HG02571 (cell line): ENCODE measurements at regions not wholly inside any gene's neighbourhood (a gene's known extent, or its start where the extent isn't known, plus 50 kb on each side); places are given as distances from the start of the nearest gene placed in this dataset.
"Not testable (repeated sequence)": the region's sequence is repeated elsewhere in the genome, so short reads cannot be mapped to it uniquely, and the experiment has no call there.

ENCODE experiments used
- ATAC-seq: cut with Tn5 transposase; IDR thresholded peaks from one replicate; pipeline ENCODE4 v1.9.1; 2021; ENCODE audit warnings: mild to moderate bottlenecking, moderate library complexity; ENCODE audit not compliant: unreplicated experiment

GRCh38 chr4:43089730-43090129 is 197.2 kb downstream of the GRXCR1 start:
- no peak for ATAC-seq

GRCh38 chr4:43103048-43103447 is 210.5 kb downstream of the GRXCR1 start:
- no peak for ATAC-seq

- no peak for ATAC-seq
Measured at GRCh38 chr4:43112139-43112538, 219.6 kb downstream of the GRXCR1 start.

GRCh38 chr4:43113196-43113595 is 220.7 kb downstream of the GRXCR1 start:
- no peak for ATAC-seq

- no peak for ATAC-seq
Measured at GRCh38 chr4:43126595-43126994, 234.1 kb downstream of the GRXCR1 start.

- ATAC-seq, result no peak
Measured at GRCh38 chr4:43130228-43131021, 237.9 kb downstream of the GRXCR1 start.

- ATAC-seq, result no peak
Measured at GRCh38 chr4:43132010-43132582, 239.6 kb downstream of the GRXCR1 start.

GRCh38 chr4:43133566-43133965 is 241.1 kb downstream of the GRXCR1 start:
- no peak for ATAC-seq

GRCh38 chr4:43136752-43137151 is 244.2 kb downstream of the GRXCR1 start:
- no peak for ATAC-seq

GRCh38 chr4:43146198-43146597 is 253.7 kb downstream of the GRXCR1 start:
- ATAC-seq, result no peak

- no peak for ATAC-seq
Measured at GRCh38 chr4:43148481-43148880, 256.0 kb downstream of the GRXCR1 start.

GRCh38 chr4:43163101-43163792 is 270.7 kb downstream of the GRXCR1 start:
- ATAC-seq, result no peak

- ATAC-seq, result no peak
Measured at GRCh38 chr4:43189741-43190140, 297.2 kb downstream of the GRXCR1 start.

GRCh38 chr4:43212576-43212975 is 320.1 kb downstream of the GRXCR1 start:
- ATAC-seq, result not testable (repeated sequence)

GRCh38 chr4:43223820-43224219 is 331.3 kb downstream of the GRXCR1 start:
- no peak for ATAC-seq

GRCh38 chr4:43224559-43224958 is 332.0 kb downstream of the GRXCR1 start:
- no peak for ATAC-seq

GRCh38 chr4:43233321-43233720 is 340.8 kb downstream of the GRXCR1 start:
- ATAC-seq, result no peak

GRCh38 chr4:43234626-43235415 is 342.3 kb downstream of the GRXCR1 start:
- ATAC-seq, result no peak

- ATAC-seq, result no peak
Measured at GRCh38 chr4:43238008-43238407, 345.5 kb downstream of the GRXCR1 start.

- ATAC-seq, result no peak
Measured at GRCh38 chr4:43238585-43238984, 346.1 kb downstream of the GRXCR1 start.

- no peak for ATAC-seq
Measured at GRCh38 chr4:43241104-43241503, 348.6 kb downstream of the GRXCR1 start.
